Effector memory CD4-positive, alpha-beta T cell (primary cell): ENCODE measurements at regions not wholly inside any gene's neighbourhood (a gene's known extent, or its start where the extent isn't known, plus 50 kb on each side); places are given as distances from the start of the nearest gene placed in this dataset.

Experiments
- DNase-seq, 3 donors: peaks; one replicate each; pipeline ENCODE4 v3.0.0-alpha.2; 2020
- H3K27ac ChIP-seq: 2 replicates; pipeline ENCODE4 v1.7.0; 2013; ENCODE audit warnings: mild to moderate bottlenecking, low read length, moderate library complexity; ENCODE audit not compliant: insufficient read depth, poor library complexity, severe bottlenecking
- H3K27me3 ChIP-seq: replicated peaks from 2 replicates; pipeline ENCODE4 v1.7.0; 2013; ENCODE audit warnings: mild to moderate bottlenecking, low read length; ENCODE audit not compliant: insufficient read depth, control insufficient read depth, poor library complexity, severe bottlenecking
- H3K36me3 ChIP-seq: 2 replicates; pipeline ENCODE4 v1.7.0; 2013; ENCODE audit warnings: mild to moderate bottlenecking, low read length, moderate library complexity; ENCODE audit not compliant: control insufficient read depth, insufficient read depth
- H3K4me1 ChIP-seq: 2 replicates; pipeline ENCODE4 v1.7.0; 2013; ENCODE audit warnings: low read length, mild to moderate bottlenecking; ENCODE audit not compliant: control insufficient read depth, insufficient read depth, poor library complexity, severe bottlenecking
- H3K4me3 ChIP-seq: 2 replicates; pipeline ENCODE4 v1.7.0; 2013; ENCODE audit warnings: low read length, low read depth, mild to moderate bottlenecking; ENCODE audit not compliant: insufficient read depth, poor library complexity, severe bottlenecking
- H3K9me3 ChIP-seq: 2 replicates; pipeline ENCODE4 v1.7.0; 2013; ENCODE audit warnings: mild to moderate bottlenecking, low read length, moderate library complexity; ENCODE audit not compliant: control insufficient read depth

DNA sequence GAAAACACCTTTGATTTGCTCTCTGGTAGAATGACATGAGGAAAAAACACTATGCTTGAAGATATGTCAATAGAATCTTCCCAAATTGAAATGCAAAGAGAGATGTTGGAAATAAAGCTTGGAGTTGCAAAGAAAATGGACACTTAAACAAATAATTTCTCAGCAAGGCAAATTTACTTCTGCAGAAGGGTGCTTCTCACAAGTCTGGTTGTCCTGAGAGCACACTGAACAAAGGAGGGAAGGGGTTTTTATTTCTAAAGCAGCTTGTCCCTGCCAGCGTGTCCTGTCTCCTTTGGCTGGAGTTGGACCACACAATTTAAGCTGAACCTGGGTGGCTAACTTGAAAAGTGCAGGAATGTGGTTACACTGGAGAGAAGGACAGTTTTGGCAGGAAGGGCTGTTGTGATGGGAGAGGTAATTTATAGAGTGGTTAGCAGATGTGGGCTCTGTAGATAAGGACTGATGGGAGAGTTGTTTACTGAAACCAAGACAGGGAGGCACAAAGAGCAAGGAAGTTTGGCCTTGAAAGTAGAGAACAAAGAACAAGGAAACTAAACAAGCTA is 454.6 kb upstream of the EYS start:
- Histone ChIP-seq H3K27ac (no peak overlapping the region), H3K36me3 (no peaks in the 10 kb centered on the region), H3K27me3 (no peaks in the 10 kb centered on the region), H3K4me3 (no peak overlapping the region), H3K9me3 (peaks cover 16% of the 10 kb centered on the region), H3K4me1 (no peaks in the 10 kb centered on the region)
- no peak for DNase-seq

- no peak overlapping the region for H3K27ac ChIP-seq
- H3K9me3 ChIP-seq: peaks cover 16% of the 10 kb centered on the region
- H3K4me3 ChIP-seq: no peak overlapping the region
- H3K36me3 ChIP-seq: no peaks in the 10 kb centered on the region
- H3K4me1 ChIP-seq: no peaks in the 10 kb centered on the region
- no peak for DNase-seq
- no peaks in the 10 kb centered on the region for H3K27me3 ChIP-seq
Measured at GRCh38 chr6:66159937-66160336, 452.9 kb upstream of the EYS start.

DNA sequence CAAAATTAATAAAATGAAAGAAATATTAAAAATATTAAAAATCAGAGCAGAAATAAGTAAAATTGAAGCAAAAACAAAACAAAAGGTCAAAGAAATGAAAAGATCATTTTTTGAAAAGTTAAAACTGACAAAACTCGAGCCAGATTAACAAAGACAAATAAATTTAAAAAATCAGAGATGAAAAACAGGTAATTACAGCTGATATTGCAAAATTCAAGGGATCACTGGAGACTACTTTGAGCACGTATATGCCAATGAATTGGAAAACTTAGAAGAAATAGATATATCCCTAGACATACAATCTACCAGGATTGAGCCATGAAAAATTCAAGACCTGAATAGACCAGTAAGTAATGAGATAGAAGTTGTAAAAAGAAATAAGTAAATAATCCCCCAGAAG is 446.2 kb upstream of the EYS start:
- H3K27ac ChIP-seq: no peak overlapping the region
- H3K4me1 ChIP-seq: no peaks in the 10 kb centered on the region

GRCh38 chr6:66149132-66149531 is 442.1 kb upstream of the EYS start:
- H3K9me3 ChIP-seq: no peaks in the 10 kb centered on the region
- no peak overlapping the region for H3K27ac ChIP-seq
- H3K4me1 ChIP-seq: no peaks in the 10 kb centered on the region
- no peak for DNase-seq
- H3K27me3 ChIP-seq: no peaks in the 10 kb centered on the region
- no peaks in the 10 kb centered on the region for H3K36me3 ChIP-seq
- no peak overlapping the region for H3K4me3 ChIP-seq

More for the DNA sequence above, 446.2 kb upstream of the EYS start:
- H3K9me3 ChIP-seq: peaks cover 4% of the 10 kb centered on the region
- no peak for DNase-seq
- H3K36me3 ChIP-seq: no peaks in the 10 kb centered on the region
- no peak overlapping the region for H3K4me3 ChIP-seq
- H3K27me3 ChIP-seq: no peaks in the 10 kb centered on the region

DNA sequence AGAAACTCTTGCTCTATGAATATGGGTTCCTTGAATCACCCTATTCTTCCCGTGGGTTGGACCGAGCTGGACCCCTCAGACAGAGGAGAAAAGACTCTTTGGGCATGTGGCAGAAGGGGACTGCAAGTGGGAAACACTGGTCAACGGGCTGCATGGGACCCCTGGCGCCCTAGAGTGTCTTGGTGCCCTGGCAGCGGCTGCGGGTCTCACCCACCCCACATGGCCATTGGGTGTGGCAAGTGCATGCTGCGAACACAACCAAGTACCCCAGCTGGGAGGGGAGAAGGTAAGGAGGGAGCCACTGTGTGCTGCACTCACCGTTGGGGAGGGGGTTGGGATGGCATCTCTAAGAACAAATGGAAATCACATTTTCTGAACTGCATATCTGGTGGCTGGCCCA is 438.8 kb upstream of the EYS start:
- Histone ChIP-seq H3K27me3 (no peaks in the 10 kb centered on the region), H3K4me3 (no peak overlapping the region), H3K4me1 (no peaks in the 10 kb centered on the region), H3K36me3 (no peaks in the 10 kb centered on the region), H3K9me3 (no peaks in the 10 kb centered on the region), H3K27ac (no peak overlapping the region)
- DNase-seq: no peak

- no peak overlapping the region for H3K27ac ChIP-seq
- no peak overlapping the region for H3K4me3 ChIP-seq
- no peak for DNase-seq
- no peaks in the 10 kb centered on the region for H3K36me3 ChIP-seq
- H3K27me3 ChIP-seq: no peaks in the 10 kb centered on the region
- no peaks in the 10 kb centered on the region for H3K9me3 ChIP-seq
- no peaks in the 10 kb centered on the region for H3K4me1 ChIP-seq
Measured at GRCh38 chr6:66134021-66134420, 427.0 kb upstream of the EYS start.

GRCh38 chr6:66128656-66129055 is 421.6 kb upstream of the EYS start:
- Histone ChIP-seq H3K27ac (no peak overlapping the region), H3K36me3 (no peaks in the 10 kb centered on the region), H3K4me3 (no peak overlapping the region), H3K4me1 (no peaks in the 10 kb centered on the region), H3K27me3 (no peaks in the 10 kb centered on the region), H3K9me3 (no peaks in the 10 kb centered on the region)
- DNase-seq: no peak

GRCh38 chr6:66128243-66128642 is 421.2 kb upstream of the EYS start:
- no peaks in the 10 kb centered on the region for H3K27me3 ChIP-seq
- no peak overlapping the region for H3K27ac ChIP-seq
- no peaks in the 10 kb centered on the region for H3K36me3 ChIP-seq
- H3K4me1 ChIP-seq: no peaks in the 10 kb centered on the region
- no peak for DNase-seq
- H3K9me3 ChIP-seq: no peaks in the 10 kb centered on the region
- no peak overlapping the region for H3K4me3 ChIP-seq

- no peaks in the 10 kb centered on the region for H3K36me3 ChIP-seq
- H3K27ac ChIP-seq: no peak overlapping the region
- H3K9me3 ChIP-seq: no peaks in the 10 kb centered on the region
- no peaks in the 10 kb centered on the region for H3K4me1 ChIP-seq
- no peak for DNase-seq
- H3K4me3 ChIP-seq: no peak overlapping the region
- no peaks in the 10 kb centered on the region for H3K27me3 ChIP-seq
Measured at GRCh38 chr6:66127061-66127460, 420.0 kb upstream of the EYS start.

- H3K27ac ChIP-seq: no peak overlapping the region
- DNase-seq: no peak
- H3K36me3 ChIP-seq: no peaks in the 10 kb centered on the region
- no peak overlapping the region for H3K4me3 ChIP-seq
- no peaks in the 10 kb centered on the region for H3K4me1 ChIP-seq
- no peaks in the 10 kb centered on the region for H3K27me3 ChIP-seq
- H3K9me3 ChIP-seq: no peaks in the 10 kb centered on the region
Measured at GRCh38 chr6:66126358-66126757, 419.3 kb upstream of the EYS start.

DNA sequence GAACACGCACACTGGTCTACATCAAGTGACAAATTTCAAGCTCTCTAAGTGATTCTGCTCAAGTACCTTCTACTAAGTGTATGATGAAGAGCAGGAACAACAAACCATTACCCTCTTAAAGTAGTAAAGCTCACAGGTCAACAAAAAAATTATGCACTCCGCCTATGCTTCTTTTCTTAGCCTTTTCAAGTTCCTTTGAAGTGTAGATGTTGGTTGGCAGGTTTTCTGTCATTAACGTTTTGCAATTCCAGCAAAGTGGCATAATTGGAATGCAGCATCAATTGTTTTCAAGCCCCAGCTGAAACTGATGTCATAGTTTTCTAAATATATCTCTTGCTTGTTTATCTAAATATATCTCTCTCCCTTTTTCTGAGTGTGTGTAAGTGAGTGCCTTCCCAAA is 396.9 kb upstream of the EYS start:
- H3K4me3 ChIP-seq: no peak overlapping the region
- H3K27me3 ChIP-seq: no peaks in the 10 kb centered on the region
- no peaks in the 10 kb centered on the region for H3K4me1 ChIP-seq
- no peak for DNase-seq
- no peak overlapping the region for H3K27ac ChIP-seq
- no peaks in the 10 kb centered on the region for H3K9me3 ChIP-seq
- H3K36me3 ChIP-seq: no peaks in the 10 kb centered on the region
